ENCODE measurements at regions not wholly inside any gene's neighbourhood (a gene's known extent, or its start where the extent isn't known, plus 50 kb on each side); places are given as distances from the start of the nearest gene placed in this dataset.
A peak's percentile ranks its signal among the peaks of the same experiment; 100 is the strongest.
"Not testable (repeated sequence)": the region's sequence is repeated elsewhere in the genome, so short reads cannot be mapped to it uniquely, and the experiment has no call there.

GRCh38 chr13:48816700-48817099 is 159.0 kb upstream of the FNDC3A start:
- H3K4me1 ChIP-seq, result peaks cover 41% of the 10 kb centered on the region
- intact Hi-C loops (cut with DNase I), result no loop called here
- H3K9me3 ChIP-seq, result no peaks in the 10 kb centered on the region
- H3K4me3 ChIP-seq, result no peak overlapping the region
- H3K27me3 ChIP-seq, result no peaks in the 10 kb centered on the region
- H3K36me3 ChIP-seq, result no peaks in the 10 kb centered on the region
- peak overlapping the region; percentile 68 for H3K27ac ChIP-seq
- TF ChIP-seq POLR2AphosphoS5 (IDR thresholded peaks at IDR 0.05; ENCODE audit: insufficient read depth in 1 of 2, low read depth in 1 of 2) (no peak), CTCF (IDR thresholded peaks at IDR 0.05) (no peak), POLR2A (IDR thresholded peaks at IDR 0.05) (no peak)
- no peak for DNase-seq (ENCODE audit: extremely low spot score in 2 of 2)

- no peaks in the 10 kb centered on the region for H3K36me3 ChIP-seq
- H3K4me3 ChIP-seq, result no peak overlapping the region
- H3K9me3 ChIP-seq, result no peaks in the 10 kb centered on the region
- intact Hi-C loops (cut with DNase I), result no loop called here
- TF ChIP-seq POLR2A (IDR thresholded peaks at IDR 0.05), result no peak
- no peak for TF ChIP-seq POLR2AphosphoS5 (IDR thresholded peaks at IDR 0.05; ENCODE audit: insufficient read depth in 1 of 2, low read depth in 1 of 2)
- no peak for TF ChIP-seq CTCF (IDR thresholded peaks at IDR 0.05)
- no peak for DNase-seq (ENCODE audit: extremely low spot score in 2 of 2)
- peaks cover 41% of the 10 kb centered on the region for H3K4me1 ChIP-seq
- peak overlapping the region; percentile 68 for H3K27ac ChIP-seq
- H3K27me3 ChIP-seq, result no peaks in the 10 kb centered on the region
Measured at GRCh38 chr13:48817166-48817802, 158.4 kb upstream of the FNDC3A start.

DNA sequence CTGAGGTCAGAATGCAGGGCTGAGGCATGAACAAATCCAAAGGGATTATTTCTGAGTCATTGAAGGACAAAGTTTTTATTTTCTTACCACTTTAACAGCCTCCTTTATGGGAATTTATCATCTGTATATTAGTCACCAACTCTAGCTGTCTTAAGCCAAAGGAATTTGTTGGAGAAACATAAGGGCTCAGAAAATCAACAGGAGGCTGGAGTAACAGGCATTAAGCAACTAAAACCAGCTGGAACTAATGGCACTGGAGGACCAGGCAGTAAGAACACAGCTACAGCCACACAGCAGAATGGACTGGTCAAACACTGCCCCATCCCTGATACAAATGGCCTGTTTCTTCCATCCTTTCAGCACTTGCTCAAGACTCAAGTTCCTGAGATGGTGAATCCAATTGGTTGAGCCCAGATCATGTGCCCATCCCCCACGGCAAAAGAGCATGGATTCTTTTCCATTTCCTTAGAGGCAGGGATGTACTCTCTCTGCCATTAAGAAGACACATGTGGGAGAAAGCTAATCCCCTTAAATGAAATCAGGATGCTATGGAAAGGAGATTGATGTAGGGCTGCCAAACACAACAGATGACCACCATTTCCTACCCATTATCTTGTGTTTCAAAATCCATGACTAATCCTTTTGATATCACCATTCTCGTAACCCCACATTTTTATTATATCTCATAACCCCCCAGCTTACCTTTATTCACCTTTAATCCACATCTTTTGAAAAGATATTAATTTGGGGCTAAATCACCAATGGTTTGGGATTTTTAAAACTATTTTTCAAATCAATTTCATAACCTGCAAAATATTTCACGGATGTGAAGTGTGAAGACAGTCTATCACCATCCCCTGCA is 157.0 kb upstream of the FNDC3A start:
- peaks cover 41% of the 10 kb centered on the region for H3K4me1 ChIP-seq
- H3K27me3 ChIP-seq, result no peaks in the 10 kb centered on the region
- H3K27ac ChIP-seq, result peak overlapping the region; percentile 68
- no peaks in the 10 kb centered on the region for H3K36me3 ChIP-seq
- no peaks in the 10 kb centered on the region for H3K9me3 ChIP-seq
- no peak for TF ChIP-seq POLR2A (IDR thresholded peaks at IDR 0.05)
- peak in 1 of 2 donors; percentile 59 for TF ChIP-seq POLR2AphosphoS5 (IDR thresholded peaks at IDR 0.05; ENCODE audit: insufficient read depth in 1 of 2, low read depth in 1 of 2)
- no peak for TF ChIP-seq CTCF (IDR thresholded peaks at IDR 0.05)
- H3K4me3 ChIP-seq, result no peak overlapping the region
- intact Hi-C loops (cut with DNase I), result no loop called here
- DNase-seq (ENCODE audit: extremely low spot score in 2 of 2), result no peak

GRCh38 chr13:48819376-48819775 is 156.3 kb upstream of the FNDC3A start:
- no peak for TF ChIP-seq POLR2AphosphoS5 (IDR thresholded peaks at IDR 0.05; ENCODE audit: insufficient read depth in 1 of 2, low read depth in 1 of 2)
- no peak for TF ChIP-seq CTCF (IDR thresholded peaks at IDR 0.05)
- TF ChIP-seq POLR2A (IDR thresholded peaks at IDR 0.05), result no peak
- Histone ChIP-seq H3K27ac (peak overlapping the region; percentile 68), H3K4me1 (peaks cover 41% of the 10 kb centered on the region), H3K27me3 (no peaks in the 10 kb centered on the region), H3K4me3 (no peak overlapping the region), H3K9me3 (no peaks in the 10 kb centered on the region), H3K36me3 (no peaks in the 10 kb centered on the region)
- intact Hi-C loops (cut with DNase I), result no loop called here
- DNase-seq (ENCODE audit: extremely low spot score in 2 of 2), result no peak

- H3K36me3 ChIP-seq, result no peaks in the 10 kb centered on the region
- no peaks in the 10 kb centered on the region for H3K9me3 ChIP-seq
- DNase-seq (ENCODE audit: extremely low spot score in 2 of 2), result no peak
- H3K4me1 ChIP-seq, result peaks cover 41% of the 10 kb centered on the region
- intact Hi-C loops (cut with DNase I), result no loop called here
- no peak overlapping the region for H3K4me3 ChIP-seq
- H3K27me3 ChIP-seq, result no peaks in the 10 kb centered on the region
- no peak for TF ChIP-seq POLR2A (IDR thresholded peaks at IDR 0.05)
- TF ChIP-seq POLR2AphosphoS5 (IDR thresholded peaks at IDR 0.05; ENCODE audit: insufficient read depth in 1 of 2, low read depth in 1 of 2), result no peak
- no peak for TF ChIP-seq CTCF (IDR thresholded peaks at IDR 0.05)
- H3K27ac ChIP-seq, result peak overlapping the region; percentile 68
Measured at GRCh38 chr13:48819899-48820298, 155.8 kb upstream of the FNDC3A start.

DNA sequence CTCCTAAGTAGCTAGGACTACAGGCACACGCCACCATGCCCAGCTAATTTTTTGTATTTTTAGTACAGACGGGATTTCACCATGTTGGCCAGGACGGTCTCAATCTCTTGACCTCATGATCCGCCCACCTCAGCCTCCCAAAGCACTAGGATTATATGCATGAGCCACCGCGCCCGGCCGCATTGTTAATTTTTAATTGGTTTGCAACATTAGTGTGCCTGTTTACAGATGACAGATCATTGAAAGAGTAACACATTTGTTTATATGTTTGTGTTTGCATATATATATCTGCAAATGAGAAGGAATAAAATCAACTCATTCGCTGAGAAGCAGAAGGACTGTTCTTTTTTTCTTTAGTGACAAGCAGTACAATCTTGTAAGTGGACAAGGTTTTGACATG is 152.2 kb upstream of the FNDC3A start:
- H3K27ac ChIP-seq; H3K4me3 ChIP-seq; intact Hi-C loops (cut with DNase I); H3K36me3 ChIP-seq; H3K27me3 ChIP-seq; H3K9me3 ChIP-seq; DNase-seq (ENCODE audit: extremely low spot score in 2 of 2): not testable (repeated sequence)
- H3K4me1 ChIP-seq, result peaks cover 18% of the 10 kb centered on the region

Data from vagina (tissue), 2 donors.